AG09319 (cell line): ENCODE measurements at regions not wholly inside any gene's neighbourhood (a gene's known extent, or its start where the extent isn't known, plus 50 kb on each side); places are given as distances from the start of the nearest gene placed in this dataset.
"Not testable (repeated sequence)": the region's sequence is repeated elsewhere in the genome, so short reads cannot be mapped to it uniquely, and the experiment has no call there.

Source experiments
- DNase-seq: peaks from one replicate; pipeline ENCODE4 v3.0.0-alpha.2; 2010; ENCODE audit warnings: low read depth; ENCODE audit errors: extremely low read depth
- TF ChIP-seq, protein P1 (sequence below): IDR thresholded peaks from 2 replicates; pipeline ENCODE4 v1.5.1; 2011; ENCODE audit warnings: low read depth, mild to moderate bottlenecking, inconsistent platforms, low read length, moderate library complexity

DNA sequence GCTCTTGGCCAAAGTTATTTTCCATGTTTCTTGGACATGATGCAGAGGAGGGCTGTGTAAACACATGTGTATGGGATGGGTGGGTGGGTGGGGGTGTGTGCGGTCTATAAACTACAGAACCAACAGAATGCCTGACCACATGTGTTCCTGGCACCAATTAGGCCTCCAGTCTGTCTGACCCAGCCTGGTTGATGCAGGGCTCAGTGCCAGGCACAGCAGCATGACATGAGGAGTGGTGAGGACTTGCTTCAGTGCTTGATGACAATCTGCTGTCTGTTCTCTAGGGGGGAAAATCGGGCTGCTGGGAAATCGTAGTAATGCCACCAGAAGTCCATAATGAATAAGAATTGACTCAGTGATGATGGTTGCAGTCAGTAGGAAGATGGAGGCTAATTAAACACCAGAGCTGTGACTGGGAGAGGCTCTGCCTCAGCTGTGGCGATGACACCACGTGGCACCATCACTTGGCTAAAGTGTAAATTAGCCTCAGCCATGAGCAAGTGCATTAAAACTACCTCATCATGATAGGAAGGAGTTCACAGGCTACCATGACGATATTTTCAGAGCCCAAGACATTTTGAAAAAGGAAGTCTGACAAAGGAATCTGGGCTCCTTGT lies 260.1 kb upstream of the PODXL start:
- DNase-seq, result no peak
- TF ChIP-seq, protein P1, sequence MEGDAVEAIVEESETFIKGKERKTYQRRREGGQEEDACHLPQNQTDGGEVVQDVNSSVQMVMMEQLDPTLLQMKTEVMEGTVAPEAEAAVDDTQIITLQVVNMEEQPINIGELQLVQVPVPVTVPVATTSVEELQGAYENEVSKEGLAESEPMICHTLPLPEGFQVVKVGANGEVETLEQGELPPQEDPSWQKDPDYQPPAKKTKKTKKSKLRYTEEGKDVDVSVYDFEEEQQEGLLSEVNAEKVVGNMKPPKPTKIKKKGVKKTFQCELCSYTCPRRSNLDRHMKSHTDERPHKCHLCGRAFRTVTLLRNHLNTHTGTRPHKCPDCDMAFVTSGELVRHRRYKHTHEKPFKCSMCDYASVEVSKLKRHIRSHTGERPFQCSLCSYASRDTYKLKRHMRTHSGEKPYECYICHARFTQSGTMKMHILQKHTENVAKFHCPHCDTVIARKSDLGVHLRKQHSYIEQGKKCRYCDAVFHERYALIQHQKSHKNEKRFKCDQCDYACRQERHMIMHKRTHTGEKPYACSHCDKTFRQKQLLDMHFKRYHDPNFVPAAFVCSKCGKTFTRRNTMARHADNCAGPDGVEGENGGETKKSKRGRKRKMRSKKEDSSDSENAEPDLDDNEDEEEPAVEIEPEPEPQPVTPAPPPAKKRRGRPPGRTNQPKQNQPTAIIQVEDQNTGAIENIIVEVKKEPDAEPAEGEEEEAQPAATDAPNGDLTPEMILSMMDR, result no peak

DNA sequence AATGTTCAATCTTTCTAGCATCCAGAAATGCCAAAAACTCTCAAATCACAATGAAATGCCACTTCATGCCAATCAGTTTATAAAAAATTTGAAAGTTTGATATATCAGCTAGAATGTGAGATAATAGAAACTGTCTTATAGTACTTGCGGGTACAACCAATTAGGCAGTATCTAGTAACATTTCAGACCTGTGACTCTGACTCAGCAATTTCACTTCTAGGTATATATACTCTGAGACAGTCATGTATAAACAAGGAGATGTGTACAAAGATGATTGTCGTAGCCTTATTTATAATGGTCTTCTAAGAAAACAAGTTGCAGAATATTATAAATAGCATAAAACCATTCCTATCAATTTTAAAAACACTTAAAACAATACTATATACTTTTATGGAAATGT lies 252.3 kb upstream of the PODXL start:
- DNase-seq, result no peak

DNA sequence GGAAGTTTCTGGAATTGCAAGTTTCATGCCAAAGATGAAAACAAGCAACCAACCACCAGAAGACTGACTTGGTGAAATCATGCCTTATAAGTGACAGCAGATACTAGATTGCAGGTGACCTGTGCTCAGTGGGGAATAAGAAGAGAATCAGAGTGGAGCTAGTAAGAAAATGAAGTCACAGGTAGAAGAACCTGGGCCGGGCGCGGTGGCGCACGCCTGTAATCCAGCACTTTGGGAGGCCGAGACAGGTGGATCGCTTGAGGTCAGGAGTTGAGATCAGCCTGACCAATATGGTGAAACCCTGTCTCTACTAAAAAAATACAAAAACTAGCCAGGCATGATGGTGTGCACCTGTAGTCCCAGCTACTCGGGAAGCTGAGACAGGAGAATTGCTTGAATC lies 251.7 kb upstream of the PODXL start:
- not testable (repeated sequence) for DNase-seq

More for the DNA sequence above, 252.3 kb upstream of the PODXL start:
- TF ChIP-seq, protein P1, result no peak

DNA sequence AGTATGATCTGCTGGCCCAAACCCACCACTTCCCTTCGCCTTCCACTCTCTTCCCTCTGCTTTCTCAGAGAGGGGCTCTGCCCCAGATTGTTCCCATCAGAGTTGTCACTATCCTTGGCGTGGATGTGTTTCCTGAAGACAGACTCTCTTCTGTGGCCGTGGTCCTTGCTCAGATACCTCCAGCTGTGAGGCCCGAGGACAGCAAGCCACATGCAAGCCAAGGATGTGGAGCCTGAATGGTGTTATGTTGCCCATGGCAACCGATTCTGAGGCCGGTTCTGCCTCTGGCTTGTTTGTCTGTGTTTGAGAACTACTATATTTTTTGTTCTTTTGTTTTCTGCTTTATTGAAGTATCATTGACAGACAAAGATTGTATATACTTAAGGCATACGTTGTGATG lies 247.4 kb upstream of the PODXL start:
- TF ChIP-seq, protein P1, result no peak
- DNase-seq, result no peak

DNA sequence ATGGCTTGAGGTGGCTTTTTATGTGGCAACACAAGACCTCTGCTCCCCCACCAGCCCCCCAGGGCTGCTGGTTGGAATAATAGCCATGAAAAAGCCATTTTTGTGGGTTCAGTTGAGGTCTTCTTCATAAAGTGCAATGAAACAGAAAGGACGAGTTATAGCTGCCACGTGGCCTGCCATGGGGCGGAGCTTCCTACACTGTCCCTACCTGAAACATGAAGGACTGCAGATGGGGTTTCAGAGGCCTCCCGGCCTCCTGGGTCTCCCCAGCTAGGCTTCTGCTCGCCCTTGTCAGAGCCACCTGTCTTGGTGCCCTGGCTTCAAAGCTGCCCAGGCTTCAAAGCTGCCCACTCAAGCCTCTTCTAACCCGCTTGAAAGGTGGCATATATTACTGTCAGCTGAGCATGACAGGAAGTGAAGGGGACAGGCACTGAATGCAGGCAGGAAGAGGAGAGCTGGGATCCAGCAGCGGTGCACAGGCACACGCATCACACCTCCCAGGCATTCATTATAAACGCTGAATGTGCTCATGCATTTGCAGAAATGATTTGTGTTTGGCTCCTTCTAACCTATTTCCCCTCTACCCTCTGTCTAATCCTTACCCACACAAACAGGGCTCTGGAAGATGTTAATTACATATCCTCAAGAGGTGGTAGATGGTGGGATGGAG lies 245.9 kb upstream of the PODXL start:
- TF ChIP-seq, protein P1, result no peak
- no peak for DNase-seq

DNA sequence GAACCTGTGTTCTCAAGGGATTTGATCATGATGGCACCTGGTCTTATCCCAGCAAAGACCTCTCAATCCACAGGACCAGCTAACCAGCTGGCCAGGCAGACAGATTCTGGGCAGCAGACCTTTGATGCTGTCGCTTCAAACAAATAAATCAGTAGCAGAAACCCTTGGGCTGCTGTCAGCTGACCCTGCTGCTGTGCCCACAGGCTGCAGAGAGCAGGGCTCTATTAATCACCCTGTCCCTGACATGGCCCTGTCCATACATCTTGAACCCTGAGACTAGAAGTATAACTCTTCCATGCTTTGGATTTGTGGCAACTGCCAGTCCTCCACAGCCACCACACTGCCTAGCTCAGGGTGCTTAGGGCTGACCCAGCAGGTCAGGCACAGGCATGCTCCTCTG lies 244.1 kb upstream of the PODXL start:
- TF ChIP-seq, protein P1, result no peak
- DNase-seq, result no peak

DNA sequence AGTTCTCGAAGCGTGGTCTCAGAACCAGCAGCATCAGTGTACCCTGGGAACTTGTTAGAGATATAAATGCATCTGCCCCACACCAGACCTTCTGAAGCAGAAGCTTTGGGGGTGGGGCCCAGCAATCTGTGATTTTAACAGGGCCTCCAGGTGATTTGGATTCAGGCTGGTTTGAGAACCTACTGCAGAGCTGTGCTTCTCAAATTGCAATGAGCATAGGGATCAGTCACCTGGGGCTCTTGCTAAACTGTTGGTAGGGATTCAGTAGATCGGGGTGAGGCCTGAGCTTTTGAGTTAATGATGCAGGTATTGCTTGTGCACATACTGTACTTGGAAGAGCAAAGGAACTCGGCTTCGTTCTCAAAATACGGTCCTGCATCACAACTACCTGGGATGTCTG lies 243.6 kb upstream of the PODXL start:
- TF ChIP-seq, protein P1, result no peak
- DNase-seq, result no peak

DNA sequence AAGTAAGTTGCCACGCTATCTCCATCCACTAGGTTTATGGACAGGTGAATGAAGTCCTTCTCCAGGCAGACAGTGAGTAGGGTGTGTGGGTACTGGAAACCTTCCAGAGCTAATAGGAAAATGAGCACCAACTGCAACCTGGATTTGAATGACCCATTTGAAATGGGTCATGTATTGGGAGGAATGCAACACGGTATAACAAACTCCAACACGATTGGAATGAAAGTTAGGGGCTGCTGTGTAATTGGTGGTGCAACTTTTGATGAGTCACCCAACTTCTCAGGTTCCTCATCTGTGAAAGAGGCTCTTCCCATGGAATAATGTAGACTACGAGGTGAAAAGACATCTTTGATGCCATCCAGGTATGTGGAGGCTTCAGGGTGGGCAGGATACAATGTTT lies 241.4 kb upstream of the PODXL start:
- DNase-seq, result no peak
- TF ChIP-seq, protein P1, result no peak
